ENCODE measurements at regions not wholly inside any gene's neighbourhood (a gene's known extent, or its start where the extent isn't known, plus 50 kb on each side); places are given as distances from the start of the nearest gene placed in this dataset.
"Not testable (repeated sequence)": the region's sequence is repeated elsewhere in the genome, so short reads cannot be mapped to it uniquely, and the experiment has no call there.

DNA sequence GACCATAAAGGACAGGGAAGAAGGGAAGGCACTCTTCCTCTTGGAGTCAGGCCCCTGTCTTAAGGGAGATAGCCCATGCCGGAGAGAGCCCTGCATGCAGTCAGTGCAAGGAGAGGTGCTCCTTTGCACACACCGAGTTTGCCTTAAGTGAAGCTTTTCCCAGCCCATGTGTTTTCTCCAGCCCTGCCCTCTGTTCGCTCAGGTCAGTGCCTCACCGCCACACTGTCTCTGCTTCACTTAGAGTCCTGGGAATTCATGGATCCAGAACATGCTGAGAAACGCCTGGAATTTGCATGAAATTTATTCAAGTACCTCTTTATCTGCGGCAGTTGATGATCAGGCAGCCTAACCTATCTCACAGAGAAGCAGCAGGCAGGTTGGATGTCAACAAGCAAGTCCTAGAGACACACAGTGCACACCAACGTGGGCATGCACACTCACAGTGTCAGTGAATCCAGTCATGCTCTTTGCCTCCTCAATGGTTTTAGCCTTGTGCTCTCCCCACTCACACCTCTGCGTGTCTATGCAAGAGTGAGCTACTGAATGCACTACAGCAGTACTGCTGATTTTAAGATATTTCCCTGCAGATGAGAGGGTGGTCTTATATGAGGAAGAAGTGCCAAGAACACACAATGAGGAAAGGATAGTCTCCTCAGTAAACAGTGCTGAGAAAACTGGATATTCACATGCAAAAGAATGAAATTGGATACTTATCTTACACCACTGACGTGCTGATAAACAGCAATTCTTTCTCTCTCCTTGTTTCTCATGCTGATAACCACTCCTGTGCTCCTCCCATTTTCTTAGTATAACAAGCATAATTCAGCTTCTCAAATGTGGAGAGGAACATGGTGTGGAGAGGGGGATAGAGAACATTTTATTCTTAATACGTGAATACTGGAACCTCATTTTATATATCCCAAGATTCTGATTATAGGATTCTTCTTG lies 295.1 kb upstream of the CDYL start:
- no peak for DNase-seq (ENCODE audit: extremely low spot score)
- POLR2A ChIA-PET = no interaction called here
- TF ChIP-seq, protein P1, sequence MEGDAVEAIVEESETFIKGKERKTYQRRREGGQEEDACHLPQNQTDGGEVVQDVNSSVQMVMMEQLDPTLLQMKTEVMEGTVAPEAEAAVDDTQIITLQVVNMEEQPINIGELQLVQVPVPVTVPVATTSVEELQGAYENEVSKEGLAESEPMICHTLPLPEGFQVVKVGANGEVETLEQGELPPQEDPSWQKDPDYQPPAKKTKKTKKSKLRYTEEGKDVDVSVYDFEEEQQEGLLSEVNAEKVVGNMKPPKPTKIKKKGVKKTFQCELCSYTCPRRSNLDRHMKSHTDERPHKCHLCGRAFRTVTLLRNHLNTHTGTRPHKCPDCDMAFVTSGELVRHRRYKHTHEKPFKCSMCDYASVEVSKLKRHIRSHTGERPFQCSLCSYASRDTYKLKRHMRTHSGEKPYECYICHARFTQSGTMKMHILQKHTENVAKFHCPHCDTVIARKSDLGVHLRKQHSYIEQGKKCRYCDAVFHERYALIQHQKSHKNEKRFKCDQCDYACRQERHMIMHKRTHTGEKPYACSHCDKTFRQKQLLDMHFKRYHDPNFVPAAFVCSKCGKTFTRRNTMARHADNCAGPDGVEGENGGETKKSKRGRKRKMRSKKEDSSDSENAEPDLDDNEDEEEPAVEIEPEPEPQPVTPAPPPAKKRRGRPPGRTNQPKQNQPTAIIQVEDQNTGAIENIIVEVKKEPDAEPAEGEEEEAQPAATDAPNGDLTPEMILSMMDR (IDR thresholded peaks at IDR 0.05; ENCODE audit: control extremely low read depth, extremely low read depth, low read depth, missing control alignments) = no peak
- CTCF ChIA-PET = no interaction called here

DNA sequence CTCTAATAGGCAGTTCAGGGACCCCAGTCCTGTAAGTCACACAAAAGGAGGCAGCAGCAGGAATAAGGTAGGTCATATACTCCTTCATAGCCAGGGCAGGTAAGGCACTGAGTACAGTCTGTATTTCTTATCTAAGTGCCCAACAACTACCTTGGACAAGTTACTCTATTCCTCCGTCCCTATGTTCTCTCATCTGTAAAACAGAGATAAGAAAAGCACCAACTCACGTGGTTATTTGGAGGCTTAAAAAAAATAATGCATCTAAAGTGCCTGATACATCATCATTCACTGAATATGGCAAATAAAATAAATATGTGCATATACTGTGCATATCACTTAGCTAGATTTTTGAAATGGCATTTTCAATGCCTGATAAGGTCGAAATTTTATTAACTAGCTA lies 298.1 kb upstream of the CDYL start:
- CTCF ChIA-PET = interaction anchor here (1.0 kb wide), 1 partner anchor 37 kb away, joined by 3 read pairs; no protein-coding TSS in a partner anchor

GRCh38 chr6:4474810-4475209 lies 301.4 kb upstream of the CDYL start:
- ChIA-PET CTCF (no interaction called here), POLR2A (no interaction called here)
- TF ChIP-seq, protein P1 (IDR thresholded peaks at IDR 0.05; ENCODE audit: control extremely low read depth, extremely low read depth, low read depth, missing control alignments) = no peak
- no peak for DNase-seq (ENCODE audit: extremely low spot score)

More for the DNA sequence above, 298.1 kb upstream of the CDYL start:
- TF ChIP-seq, protein P1 (IDR thresholded peaks at IDR 0.05; ENCODE audit: control extremely low read depth, extremely low read depth, low read depth, missing control alignments) = no peak
- POLR2A ChIA-PET = no interaction called here
- no peak for DNase-seq (ENCODE audit: extremely low spot score)

- ChIA-PET CTCF (no interaction called here), POLR2A (no interaction called here)
- DNase-seq (ENCODE audit: extremely low spot score) = no peak
- TF ChIP-seq, protein P1 (IDR thresholded peaks at IDR 0.05; ENCODE audit: control extremely low read depth, extremely low read depth, low read depth, missing control alignments) = no peak
Measured at GRCh38 chr6:4472969-4473642, 303.1 kb upstream of the CDYL start.

DNA sequence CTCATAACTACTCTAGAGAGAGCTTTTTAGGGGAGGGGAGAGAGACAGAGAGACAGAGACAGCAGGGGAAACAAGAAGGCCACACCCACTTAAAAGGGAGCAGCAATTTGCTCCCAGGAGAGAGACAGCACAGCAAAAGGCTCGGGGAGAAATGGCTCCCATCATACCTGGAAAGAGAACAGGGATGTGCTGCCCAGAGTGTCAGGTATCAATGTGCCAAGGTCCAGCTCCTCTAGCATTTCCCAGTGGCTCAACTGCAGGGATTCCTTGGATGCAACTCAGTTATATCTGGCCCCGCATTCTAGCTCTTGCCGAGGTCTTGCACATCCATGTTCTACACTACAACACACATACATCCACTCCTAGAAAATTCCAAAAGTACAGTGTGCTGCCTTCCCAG lies 304.0 kb upstream of the CDYL start:
- CTCF ChIA-PET = no interaction called here
- TF ChIP-seq, protein P1 (IDR thresholded peaks at IDR 0.05; ENCODE audit: control extremely low read depth, extremely low read depth, low read depth, missing control alignments) = no peak
- DNase-seq (ENCODE audit: extremely low spot score) = no peak
- POLR2A ChIA-PET = no interaction called here

DNA sequence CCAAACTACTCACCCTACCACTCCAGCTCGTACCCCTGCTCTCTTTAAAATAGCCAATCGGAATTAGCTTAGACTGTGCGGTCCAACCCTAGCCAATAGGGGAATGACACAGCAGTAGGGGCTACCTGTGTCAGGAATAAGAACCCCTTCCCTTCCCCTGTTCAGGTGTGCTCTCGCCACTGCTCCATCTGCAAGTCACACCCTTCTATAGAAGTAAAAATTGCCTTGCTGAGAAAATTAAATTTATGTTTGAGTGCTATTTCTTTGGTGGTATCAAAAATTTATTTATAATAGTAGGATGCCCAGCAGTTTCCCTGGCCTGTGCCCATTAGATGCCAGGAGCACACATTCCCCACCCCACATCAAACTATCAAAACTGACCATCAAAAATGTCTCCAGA lies 304.7 kb upstream of the CDYL start:
- POLR2A ChIA-PET; DNase-seq (ENCODE audit: extremely low spot score); CTCF ChIA-PET: not testable (repeated sequence)

DNA sequence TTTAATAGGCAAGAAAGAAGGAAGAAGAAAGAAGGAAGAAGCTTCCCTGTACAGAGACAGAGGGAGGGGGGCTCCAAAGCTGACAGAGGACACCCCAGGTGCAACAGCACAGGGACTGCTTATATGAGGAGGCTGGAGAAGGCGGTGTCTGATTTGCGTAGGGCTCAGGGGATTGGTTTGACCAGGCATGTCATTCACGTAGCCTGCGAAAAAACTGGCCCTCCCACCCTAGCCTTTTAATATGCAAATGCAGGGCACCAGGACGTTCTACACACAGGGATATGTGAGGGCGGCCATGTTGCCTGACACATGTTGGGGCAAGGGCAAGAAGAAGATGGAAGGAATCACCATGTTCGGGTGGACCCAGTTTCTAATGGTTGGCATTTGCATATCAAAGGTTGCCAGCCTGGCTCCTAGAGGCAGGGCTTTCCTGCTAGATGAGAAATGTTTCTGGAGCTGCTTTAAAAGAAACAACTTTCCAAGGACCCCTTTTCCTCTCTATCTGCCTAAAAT lies 305.4 kb upstream of the CDYL start:
- TF ChIP-seq, protein P1 (IDR thresholded peaks at IDR 0.05; ENCODE audit: control extremely low read depth, extremely low read depth, low read depth, missing control alignments) = no peak
- CTCF ChIA-PET = no interaction called here
- DNase-seq (ENCODE audit: extremely low spot score) = no peak
- POLR2A ChIA-PET = no interaction called here

Data from GM10248 (cell line).